ENCODE measurements at regions not wholly inside any gene's neighbourhood (a gene's known extent, or its start where the extent isn't known, plus 50 kb on each side); places are given as distances from the start of the nearest gene placed in this dataset.

DNA sequence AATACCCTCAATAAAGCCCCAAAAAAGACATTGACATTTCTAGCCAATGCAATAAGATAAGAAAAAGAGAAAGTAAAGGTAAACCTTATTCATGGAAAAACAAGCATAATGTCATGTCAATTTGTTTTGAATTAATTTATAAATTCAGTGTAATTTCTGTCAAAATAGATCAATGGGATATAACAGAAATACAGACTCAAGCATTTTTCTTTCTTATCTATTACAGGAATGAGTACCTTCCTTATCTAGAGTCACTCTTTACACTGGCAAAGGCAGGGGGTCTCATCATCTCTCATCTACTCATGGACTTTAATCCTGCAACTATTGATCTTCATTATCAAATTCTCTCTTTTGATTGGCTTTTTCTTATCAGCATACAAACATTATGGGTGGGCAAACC, 127.1 kb upstream of the SHH start:
- TF ChIP-seq, protein P1, sequence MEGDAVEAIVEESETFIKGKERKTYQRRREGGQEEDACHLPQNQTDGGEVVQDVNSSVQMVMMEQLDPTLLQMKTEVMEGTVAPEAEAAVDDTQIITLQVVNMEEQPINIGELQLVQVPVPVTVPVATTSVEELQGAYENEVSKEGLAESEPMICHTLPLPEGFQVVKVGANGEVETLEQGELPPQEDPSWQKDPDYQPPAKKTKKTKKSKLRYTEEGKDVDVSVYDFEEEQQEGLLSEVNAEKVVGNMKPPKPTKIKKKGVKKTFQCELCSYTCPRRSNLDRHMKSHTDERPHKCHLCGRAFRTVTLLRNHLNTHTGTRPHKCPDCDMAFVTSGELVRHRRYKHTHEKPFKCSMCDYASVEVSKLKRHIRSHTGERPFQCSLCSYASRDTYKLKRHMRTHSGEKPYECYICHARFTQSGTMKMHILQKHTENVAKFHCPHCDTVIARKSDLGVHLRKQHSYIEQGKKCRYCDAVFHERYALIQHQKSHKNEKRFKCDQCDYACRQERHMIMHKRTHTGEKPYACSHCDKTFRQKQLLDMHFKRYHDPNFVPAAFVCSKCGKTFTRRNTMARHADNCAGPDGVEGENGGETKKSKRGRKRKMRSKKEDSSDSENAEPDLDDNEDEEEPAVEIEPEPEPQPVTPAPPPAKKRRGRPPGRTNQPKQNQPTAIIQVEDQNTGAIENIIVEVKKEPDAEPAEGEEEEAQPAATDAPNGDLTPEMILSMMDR (IDR thresholded peaks at IDR 0.05), result no peak
- no peaks in the 10 kb centered on the region for H3K4me1 ChIP-seq (ENCODE audit: insufficient read depth, low read length)
- H3K36me3 Mint-ChIP-seq (ENCODE audit: low read depth), result no peaks in the 10 kb centered on the region
- H3K9me3 Mint-ChIP-seq, result peaks cover 2% of the 10 kb centered on the region
- H3K36me3 ChIP-seq (ENCODE audit: insufficient read depth, low read length), result no peaks in the 10 kb centered on the region
- H3K27me3 Mint-ChIP-seq, result peaks cover 18% of the 10 kb centered on the region
- ATAC-seq (ENCODE audit: poor library complexity), result no peak
- peaks cover 3 to 15% of the 10 kb centered on the region in 2 experiments for H3K9me3 ChIP-seq (ENCODE audit: control insufficient read depth in 1 of 2, insufficient read depth in 1 of 2, low read length in 2 of 2)
- peaks cover 9% of the 10 kb centered on the region for H3K4me1 Mint-ChIP-seq (ENCODE audit: low read depth)
- CTCF ChIA-PET, result no interaction called here
- H3K27me3 ChIP-seq (ENCODE audit: control insufficient read depth in 1 of 2, insufficient read depth in 2 of 2, low read length in 2 of 2), result peaks cover 0 to 5% of the 10 kb centered on the region in 2 experiments
- no peak overlapping the region for H3K27ac ChIP-seq (ENCODE audit: low read depth in 1 of 2, low read length in 2 of 2)
- H3K27ac Mint-ChIP-seq, result no peak overlapping the region
- POLR2A ChIA-PET, result no interaction called here
- no peak overlapping the region for H3K4me3 ChIP-seq (ENCODE audit: low read length)
- no peak for DNase-seq
- H3K4me3 Mint-ChIP-seq, result no peak overlapping the region
- intact Hi-C loops (cut with DNase I, micrococcal nuclease), result no loop called here

DNA sequence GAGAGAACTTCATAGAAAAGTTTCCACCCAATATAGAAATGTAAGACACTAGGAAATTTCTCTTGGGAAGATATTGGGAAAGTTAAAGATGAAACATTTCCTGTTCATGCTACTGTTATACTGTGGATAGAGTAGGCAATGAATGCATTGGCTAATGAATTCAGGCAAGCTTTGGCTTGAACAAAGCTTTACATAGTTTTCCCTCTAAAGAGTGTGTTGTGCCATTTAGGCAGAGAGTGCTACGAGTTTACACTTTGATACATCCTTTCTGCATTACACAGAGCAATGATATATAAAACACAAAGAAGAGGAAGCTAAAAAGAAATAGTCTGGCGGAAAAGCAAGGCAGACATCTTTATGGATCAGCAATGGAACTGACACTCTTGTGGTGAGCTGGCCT, 125.9 kb upstream of the SHH start:
- ChIA-PET CTCF (no interaction called here), POLR2A (no interaction called here)
- no peak for ATAC-seq (ENCODE audit: poor library complexity)
- TF ChIP-seq, protein P1 (IDR thresholded peaks at IDR 0.05), result no peak
- no peaks in the 10 kb centered on the region for H3K36me3 ChIP-seq (ENCODE audit: insufficient read depth, low read length)
- no peaks in the 10 kb centered on the region for H3K36me3 Mint-ChIP-seq (ENCODE audit: low read depth)
- intact Hi-C loops (cut with DNase I, micrococcal nuclease), result no loop called here
- no peak overlapping the region for H3K4me3 Mint-ChIP-seq
- H3K27ac Mint-ChIP-seq, result no peak overlapping the region
- no peak overlapping the region for H3K27ac ChIP-seq (ENCODE audit: low read depth in 1 of 2, low read length in 2 of 2)
- H3K4me1 Mint-ChIP-seq (ENCODE audit: low read depth), result no peaks in the 10 kb centered on the region
- peaks cover 2% of the 10 kb centered on the region for H3K9me3 Mint-ChIP-seq
- no peak overlapping the region for H3K4me3 ChIP-seq (ENCODE audit: low read length)
- no peak for DNase-seq
- H3K4me1 ChIP-seq (ENCODE audit: insufficient read depth, low read length), result no peaks in the 10 kb centered on the region
- H3K27me3 Mint-ChIP-seq, result peaks cover 18% of the 10 kb centered on the region
- peaks cover 3 to 15% of the 10 kb centered on the region in 2 experiments for H3K9me3 ChIP-seq (ENCODE audit: control insufficient read depth in 1 of 2, insufficient read depth in 1 of 2, low read length in 2 of 2)
- peaks cover 0 to 5% of the 10 kb centered on the region in 2 experiments for H3K27me3 ChIP-seq (ENCODE audit: control insufficient read depth in 1 of 2, insufficient read depth in 2 of 2, low read length in 2 of 2)

DNA sequence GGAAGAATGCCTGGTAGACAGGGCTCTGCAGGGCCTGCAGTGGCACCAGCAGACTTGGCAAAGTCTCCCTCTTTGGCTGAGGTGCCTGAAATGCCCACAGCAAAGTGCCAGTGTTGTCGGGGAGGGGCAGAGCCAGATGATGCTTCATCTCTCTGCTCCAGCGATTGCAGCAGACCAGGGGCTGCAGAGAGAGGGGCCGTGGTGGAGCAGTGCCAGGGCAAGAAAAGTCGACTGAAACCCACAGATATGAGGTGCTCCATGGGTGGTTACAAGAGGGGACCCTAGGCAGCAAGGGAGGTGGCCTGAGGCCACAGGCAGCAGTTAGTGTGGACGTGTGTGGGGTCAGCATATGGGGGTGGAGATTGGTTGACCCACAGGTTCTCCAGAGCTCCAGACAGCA, 123.5 kb upstream of the SHH start:
- POLR2A ChIA-PET, result no interaction called here
- TF ChIP-seq, protein P1 (IDR thresholded peaks at IDR 0.05), result no peak
- Histone ChIP-seq H3K4me1 (ENCODE audit: insufficient read depth, low read length) (no peaks in the 10 kb centered on the region), H3K9me3 (ENCODE audit: control insufficient read depth in 1 of 2, insufficient read depth in 1 of 2, low read length in 2 of 2) (peaks cover 3 to 15% of the 10 kb centered on the region in 2 experiments), H3K36me3 (ENCODE audit: insufficient read depth, low read length) (no peaks in the 10 kb centered on the region), H3K27me3 (ENCODE audit: control insufficient read depth in 1 of 2, insufficient read depth in 2 of 2, low read length in 2 of 2) (peaks cover 0 to 5% of the 10 kb centered on the region in 2 experiments), H3K4me3 (ENCODE audit: low read length) (no peak overlapping the region), H3K27ac (ENCODE audit: low read depth in 1 of 2, low read length in 2 of 2) (no peak overlapping the region)
- intact Hi-C loops (cut with DNase I, micrococcal nuclease), result no loop called here
- Mint-ChIP-seq H3K4me3 (no peak overlapping the region), H3K27ac (no peak overlapping the region), H3K27me3 (peaks cover 18% of the 10 kb centered on the region), H3K36me3 (ENCODE audit: low read depth) (no peaks in the 10 kb centered on the region), H3K4me1 (ENCODE audit: low read depth) (no peaks in the 10 kb centered on the region), H3K9me3 (peaks cover 2% of the 10 kb centered on the region)
- no peak for DNase-seq
- ATAC-seq (ENCODE audit: poor library complexity), result no peak
- CTCF ChIA-PET, result no interaction called here

Measured in CD4-positive, alpha-beta T cell (primary cell).